K562 (cell line): ENCODE measurements at regions not wholly inside any gene's neighbourhood (a gene's known extent, or its start where the extent isn't known, plus 50 kb on each side); places are given as distances from the start of the nearest gene placed in this dataset.

Experiments
- ARNT ChIP-seq, 2 experiments: fragments of 450-650 bp; IDR thresholded peaks; 2 replicates each; pipeline ENCODE4 v1.6.1; 2016; ENCODE audit warnings: mild to moderate bottlenecking in 1 of 2
- BRCA1 ChIP-seq, 2 experiments: fragments of 450-650 bp in 1 of 2; sonication (generic) in 1 of 2; formaldehyde crosslinking in 1 of 2; IDR thresholded peaks; 2 replicates each; pipeline versions ENCODE4 v1.5.0 to v1.6.1; 2017 to 2020; ENCODE audit warnings: mild to moderate bottlenecking in 1 of 2, missing genetic modification reagents in 1 of 2
- CBX2 ChIP-seq: fragments of 200-600 bp; sonication (generic); IDR thresholded peaks from one replicate; pipeline ENCODE4 v1.6.1; 2012; ENCODE audit warnings: mild to moderate bottlenecking, low read length, inconsistent platforms; ENCODE audit not compliant: insufficient read depth, poor library complexity, severe bottlenecking
- CTCF ChIP-seq, 3 experiments: IDR thresholded peaks in 2 of 3; conservative IDR thresholded peaks in 1 of 3; 2 replicates each; pipeline ENCODE4 v1.5.1; 2011 to 2012; ENCODE audit warnings: low read length in 3 of 3, mild to moderate bottlenecking in 3 of 3, control low read depth in 2 of 3, improper control_type of control experiment in 1 of 3, inconsistent platforms in 1 of 3, low read depth in 1 of 3, mixed read lengths in 1 of 3, moderate library complexity in 1 of 3; ENCODE audit not compliant: insufficient read depth in 2 of 3
- MAX ChIP-seq: sonication (generic); formaldehyde crosslinking; IDR thresholded peaks from 2 replicates; pipeline ENCODE4 v1.9.0; 2022; ENCODE audit warnings: mild to moderate bottlenecking, missing genetic modification reagents
- POLR2A ChIP-seq: fragments of 450-650 bp; conservative IDR thresholded peaks from 2 replicates; pipeline ENCODE4 v1.6.1; 2016
- SFPQ ChIP-seq: fragments of 200-400 bp; formaldehyde crosslinking; IDR thresholded peaks from 2 replicates; pipeline ENCODE4 v1.6.1; 2017; ENCODE audit warnings: mild to moderate bottlenecking, low read depth, low read length, moderate library complexity
- SNIP1 ChIP-seq: fragments of 450-650 bp; IDR thresholded peaks from 2 replicates; pipeline ENCODE4 v1.7.1; 2017; ENCODE audit warnings: low read depth, mild to moderate bottlenecking
- TAF1 ChIP-seq: IDR thresholded peaks from 2 replicates; pipeline ENCODE4 v1.6.1; 2011; ENCODE audit warnings: mild to moderate bottlenecking, low read length, moderate library complexity; ENCODE audit not compliant: insufficient read depth, control insufficient read depth, severe bottlenecking; ENCODE audit errors: extremely low read depth
- ZNF121 ChIP-seq: sonication (generic); formaldehyde crosslinking; conservative IDR thresholded peaks from 2 replicates; pipeline ENCODE4 v1.8.0; 2022; ENCODE audit warnings: missing genetic modification reagents
- ZNF24 ChIP-seq: fragments of 450-650 bp; IDR thresholded peaks from 2 replicates; pipeline ENCODE4 v1.6.1; 2016
- ZNF431 ChIP-seq: sonication (generic); formaldehyde crosslinking; IDR thresholded peaks from 2 replicates; pipeline ENCODE4 v1.8.0; 2022; ENCODE audit warnings: mild to moderate bottlenecking, missing genetic modification reagents
- ZNF609 ChIP-seq: sonication (generic); formaldehyde crosslinking; IDR thresholded peaks from 2 replicates; pipeline ENCODE4 v1.8.1; 2023; ENCODE audit warnings: missing genetic modification reagents, mild to moderate bottlenecking, borderline replicate concordance

GRCh38 chr6:996271-996852, 303.4 kb upstream of the EXOC2 start:
- TF ChIP-seq ZNF431 (CRISPR knock-in tag) = no peak
- TF ChIP-seq ARNT (IDR thresholded peaks at IDR 0.05) = no peak
- no peak for TF ChIP-seq CBX2
- TF ChIP-seq CTCF (IDR thresholded peaks at IDR 0.05 in 2 of 3, conservative IDR thresholded peaks at IDR 0.05 in 1 of 3; ENCODE audit: insufficient read depth in 2 of 3, low read depth in 1 of 3, low read length in 3 of 3) = no peak
- no peak for TF ChIP-seq ZNF24
- TF ChIP-seq POLR2A = no peak
- TF ChIP-seq MAX = no peak
- TF ChIP-seq SNIP1 = no peak
- TF ChIP-seq TAF1 = no peak
- no peak for TF ChIP-seq ZNF121 (CRISPR knock-in tag)
- TF ChIP-seq SFPQ = no peak
- TF ChIP-seq ZNF609 = no peak
- no peak for TF ChIP-seq BRCA1 (IDR thresholded peaks at IDR 0.05)
- TF ChIP-seq BRCA1 (CRISPR knock-in tag; IDR thresholded peaks at IDR 0.05) = no peak
